ENCODE measurements at regions not wholly inside any gene's neighbourhood (a gene's known extent, or its start where the extent isn't known, plus 50 kb on each side); places are given as distances from the start of the nearest gene placed in this dataset.

- no peak for TF ChIP-seq ZNF8 (CRISPR knock-in tag; IDR thresholded peaks at IDR 0.05)
- no peak for TF ChIP-seq ZFP3 (CRISPR knock-in tag; IDR thresholded peaks at IDR 0.05)
Observed at GRCh38 chr22:47540011-47540410, 777.6 kb downstream of the TBC1D22A start.

All from SK-N-SH treated with all-trans-retinoic acid at 6 μM for 48 hours (cell line).